Neural cell (in vitro differentiated cells): ENCODE measurements at regions not wholly inside any gene's neighbourhood (a gene's known extent, or its start where the extent isn't known, plus 50 kb on each side); places are given as distances from the start of the nearest gene placed in this dataset.

Experiments
- CTCF ChIP-seq: fragments of 450-650 bp; IDR thresholded peaks from 2 replicates; pipeline ENCODE4 v1.5.1; 2014; ENCODE audit warnings: antibody characterized with exemption, mild to moderate bottlenecking, moderate library complexity; ENCODE audit not compliant: poor library complexity, severe bottlenecking
- EP300 ChIP-seq: fragments of 450-650 bp; conservative IDR thresholded peaks from 2 replicates; pipeline ENCODE4 v1.6.1; 2014; ENCODE audit warnings: antibody characterized with exemption, mild to moderate bottlenecking, moderate library complexity; ENCODE audit not compliant: poor library complexity, severe bottlenecking
- EZH2 ChIP-seq: fragments of 200-600, 300-800 bp; shearing (Covaris generic), sonication (generic); IDR thresholded peaks from 2 replicates; pipeline ENCODE4 v1.6.1; 2014; ENCODE audit warnings: antibody characterized with exemption, low read length, borderline replicate concordance, mild to moderate bottlenecking; ENCODE audit not compliant: insufficient read depth, poor library complexity, severe bottlenecking
- RAD21 ChIP-seq: fragments of 450-650 bp; conservative IDR thresholded peaks from 2 replicates; pipeline ENCODE4 v1.6.1; 2014; ENCODE audit warnings: antibody characterized with exemption, mild to moderate bottlenecking, moderate library complexity
- REST ChIP-seq: IDR thresholded peaks from 2 replicates; pipeline ENCODE4 v1.6.1; 2012; ENCODE audit warnings: borderline replicate concordance

GRCh38 chr11:26823963-26824362, 102.1 kb upstream of the SLC5A12 start:
- no peak for TF ChIP-seq REST
- TF ChIP-seq EP300 = no peak
- TF ChIP-seq RAD21 = no peak
- TF ChIP-seq CTCF = no peak
- TF ChIP-seq EZH2 = no peak
